Osteocyte (in vitro differentiated cells): ENCODE measurements at regions not wholly inside any gene's neighbourhood (a gene's known extent, or its start where the extent isn't known, plus 50 kb on each side); places are given as distances from the start of the nearest gene placed in this dataset.

Experiments
- DNase-seq: peaks from one replicate; pipeline ENCODE4 v3.0.0; 2021; ENCODE audit warnings: mixed read lengths; ENCODE audit not compliant: unreplicated experiment; ENCODE audit errors: extremely low spot score
- H3K27ac Mint-ChIP-seq: one replicate; pipeline ENCODE4 v1.8.0; 2021; ENCODE audit warnings: mild to moderate bottlenecking, mixed read lengths; ENCODE audit not compliant: unreplicated experiment
- H3K27me3 Mint-ChIP-seq: one replicate; pipeline ENCODE4 v1.8.0; 2021; ENCODE audit warnings: mixed read lengths; ENCODE audit not compliant: unreplicated experiment
- H3K36me3 Mint-ChIP-seq: one replicate; pipeline ENCODE4 v1.8.0; 2021; ENCODE audit warnings: mixed read lengths; ENCODE audit not compliant: unreplicated experiment
- H3K4me1 Mint-ChIP-seq: one replicate; pipeline ENCODE4 v1.8.0; 2021; ENCODE audit warnings: mixed read lengths; ENCODE audit not compliant: unreplicated experiment
- H3K4me3 Mint-ChIP-seq: one replicate; pipeline ENCODE4 v1.8.0; 2021; ENCODE audit warnings: mild to moderate bottlenecking, moderate library complexity, mixed read lengths; ENCODE audit not compliant: unreplicated experiment
- H3K9me3 Mint-ChIP-seq: one replicate; pipeline ENCODE4 v1.8.0; 2021; ENCODE audit warnings: mixed read lengths; ENCODE audit not compliant: unreplicated experiment
- TF ChIP-seq, protein P1 (sequence below): fragments of 200-600 bp; sonication (generic); IDR thresholded peaks from 2 replicates; pipeline ENCODE4 v1.5.0; 2021; ENCODE audit warnings: antibody characterized with exemption, mild to moderate bottlenecking, moderate library complexity

DNA sequence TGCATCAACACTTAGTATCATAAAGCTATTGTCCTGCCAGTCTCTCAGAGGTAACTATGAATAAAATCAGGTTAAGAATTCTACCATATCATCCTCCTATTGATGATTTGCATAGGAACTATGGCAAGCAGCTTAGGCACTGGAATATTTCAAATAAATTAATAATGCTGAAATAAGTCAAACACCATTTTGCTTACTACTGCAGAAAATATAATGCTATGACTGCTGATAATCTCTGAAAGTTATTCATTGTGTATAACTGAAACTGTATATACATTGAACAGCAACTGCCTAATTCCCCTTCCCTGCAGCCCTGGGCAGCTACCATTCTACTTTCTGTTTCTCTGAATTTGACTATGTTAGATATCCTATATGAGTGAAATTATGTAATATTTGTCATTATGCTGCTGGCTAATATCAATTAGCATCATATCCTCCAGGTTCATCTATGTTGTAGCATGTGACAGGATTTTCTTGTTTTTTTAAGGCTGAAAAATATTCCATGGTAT lies 318.8 kb upstream of the SGCG start:
- TF ChIP-seq, protein P1, sequence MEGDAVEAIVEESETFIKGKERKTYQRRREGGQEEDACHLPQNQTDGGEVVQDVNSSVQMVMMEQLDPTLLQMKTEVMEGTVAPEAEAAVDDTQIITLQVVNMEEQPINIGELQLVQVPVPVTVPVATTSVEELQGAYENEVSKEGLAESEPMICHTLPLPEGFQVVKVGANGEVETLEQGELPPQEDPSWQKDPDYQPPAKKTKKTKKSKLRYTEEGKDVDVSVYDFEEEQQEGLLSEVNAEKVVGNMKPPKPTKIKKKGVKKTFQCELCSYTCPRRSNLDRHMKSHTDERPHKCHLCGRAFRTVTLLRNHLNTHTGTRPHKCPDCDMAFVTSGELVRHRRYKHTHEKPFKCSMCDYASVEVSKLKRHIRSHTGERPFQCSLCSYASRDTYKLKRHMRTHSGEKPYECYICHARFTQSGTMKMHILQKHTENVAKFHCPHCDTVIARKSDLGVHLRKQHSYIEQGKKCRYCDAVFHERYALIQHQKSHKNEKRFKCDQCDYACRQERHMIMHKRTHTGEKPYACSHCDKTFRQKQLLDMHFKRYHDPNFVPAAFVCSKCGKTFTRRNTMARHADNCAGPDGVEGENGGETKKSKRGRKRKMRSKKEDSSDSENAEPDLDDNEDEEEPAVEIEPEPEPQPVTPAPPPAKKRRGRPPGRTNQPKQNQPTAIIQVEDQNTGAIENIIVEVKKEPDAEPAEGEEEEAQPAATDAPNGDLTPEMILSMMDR = no peak
- Mint-ChIP-seq H3K9me3 (no peaks in the 10 kb centered on the region), H3K4me1 (peaks cover 5% of the 10 kb centered on the region), H3K27ac (no peak overlapping the region), H3K4me3 (no peak overlapping the region), H3K27me3 (no peaks in the 10 kb centered on the region), H3K36me3 (no peaks in the 10 kb centered on the region)
- no peak for DNase-seq

DNA sequence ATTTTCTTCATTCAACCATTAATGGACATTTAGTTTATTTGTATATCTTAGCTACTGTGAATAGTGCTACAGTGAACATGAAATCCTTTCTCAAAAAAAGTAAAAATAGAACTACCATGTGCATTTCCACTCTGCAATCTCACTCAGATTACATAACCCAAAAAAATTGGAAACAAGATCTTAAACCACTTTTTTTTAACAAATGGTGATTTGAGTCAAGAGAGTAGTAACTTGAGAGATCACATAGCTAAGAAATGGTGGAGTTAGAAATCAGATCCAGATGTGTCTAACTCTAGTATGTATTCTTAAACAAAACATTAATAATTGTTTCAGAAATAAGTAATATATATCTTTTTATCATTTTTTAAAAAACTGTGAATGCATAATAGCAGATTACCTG lies 318.3 kb upstream of the SGCG start:
- no peak for DNase-seq
- no peaks in the 10 kb centered on the region for H3K27me3 Mint-ChIP-seq
- H3K4me1 Mint-ChIP-seq = peaks cover 5% of the 10 kb centered on the region
- H3K4me3 Mint-ChIP-seq = no peak overlapping the region
- no peak overlapping the region for H3K27ac Mint-ChIP-seq
- TF ChIP-seq, protein P1 = no peak
- H3K9me3 Mint-ChIP-seq = no peaks in the 10 kb centered on the region
- H3K36me3 Mint-ChIP-seq = no peaks in the 10 kb centered on the region

DNA sequence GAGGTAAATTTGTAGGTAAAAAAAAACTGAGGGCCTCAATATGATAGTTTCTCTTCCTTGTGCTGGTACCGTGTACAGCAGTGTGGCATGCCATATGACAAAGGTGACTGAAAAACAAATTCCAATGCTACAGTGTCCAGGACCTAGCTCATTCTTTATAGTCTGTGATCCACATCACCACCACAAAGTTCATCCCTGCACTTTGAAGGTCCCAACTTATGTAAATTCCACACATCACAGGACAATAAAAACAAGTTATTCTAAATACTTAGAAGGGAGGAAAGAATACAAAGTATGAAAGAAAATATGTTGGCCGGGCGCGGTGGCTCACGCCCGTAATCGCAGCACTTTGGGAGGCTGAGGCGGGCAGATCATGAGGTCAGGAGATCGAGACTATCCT lies 314.6 kb upstream of the SGCG start:
- TF ChIP-seq, protein P1 = no peak
- H3K27ac Mint-ChIP-seq = no peak overlapping the region
- H3K4me3 Mint-ChIP-seq = no peak overlapping the region
- DNase-seq = no peak
- peaks cover 5% of the 10 kb centered on the region for H3K4me1 Mint-ChIP-seq
- no peaks in the 10 kb centered on the region for H3K27me3 Mint-ChIP-seq
- H3K36me3 Mint-ChIP-seq = no peaks in the 10 kb centered on the region
- no peaks in the 10 kb centered on the region for H3K9me3 Mint-ChIP-seq

DNA sequence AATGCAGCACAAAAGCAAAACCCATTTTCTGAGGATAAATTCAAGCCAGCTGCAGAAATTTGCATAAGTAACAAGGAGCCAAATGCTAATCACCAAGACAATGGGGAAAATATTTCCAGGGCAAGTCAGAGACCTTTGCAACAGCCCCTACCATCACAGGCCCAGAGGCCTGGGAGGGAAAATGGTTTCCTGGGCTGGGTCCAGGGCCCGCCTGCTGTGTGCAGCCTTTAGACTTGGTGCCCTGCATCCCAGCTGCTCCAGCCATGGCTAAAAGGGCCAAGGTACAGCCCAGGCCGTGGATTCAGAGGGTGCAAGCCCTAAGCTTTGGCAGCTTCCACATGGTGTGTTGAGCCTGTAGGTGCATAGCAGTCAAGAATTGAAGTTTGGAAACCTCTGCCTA lies 309.5 kb upstream of the SGCG start:
- DNase-seq = no peak
- no peaks in the 10 kb centered on the region for H3K27me3 Mint-ChIP-seq
- TF ChIP-seq, protein P1 = no peak
- no peak overlapping the region for H3K27ac Mint-ChIP-seq
- no peaks in the 10 kb centered on the region for H3K36me3 Mint-ChIP-seq
- no peak overlapping the region for H3K4me3 Mint-ChIP-seq
- no peaks in the 10 kb centered on the region for H3K4me1 Mint-ChIP-seq
- peaks cover 11% of the 10 kb centered on the region for H3K9me3 Mint-ChIP-seq

DNA sequence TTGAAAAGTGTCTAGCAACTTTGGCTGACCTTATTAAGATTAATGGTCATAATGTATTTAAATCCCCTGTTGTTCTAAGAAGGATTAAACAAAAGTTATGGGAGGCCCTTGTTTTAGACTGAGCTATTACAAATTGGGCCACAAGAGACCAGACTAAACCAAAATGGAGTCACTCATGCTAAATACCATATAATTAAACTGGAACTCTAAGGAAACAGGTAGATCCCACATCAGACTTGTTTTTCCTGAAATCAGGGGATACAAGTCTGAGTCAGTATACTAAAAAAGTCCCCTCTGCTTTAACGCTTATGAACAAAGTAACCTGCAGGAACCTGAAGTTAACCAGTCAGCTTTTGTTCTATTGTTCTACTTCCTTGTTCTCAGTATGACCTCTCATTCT lies 305.9 kb upstream of the SGCG start:
- no peak for DNase-seq
- TF ChIP-seq, protein P1 = no peak
- no peaks in the 10 kb centered on the region for H3K36me3 Mint-ChIP-seq
- H3K27me3 Mint-ChIP-seq = no peaks in the 10 kb centered on the region
- H3K4me3 Mint-ChIP-seq = no peak overlapping the region
- H3K9me3 Mint-ChIP-seq = peaks cover 11% of the 10 kb centered on the region
- H3K27ac Mint-ChIP-seq = no peak overlapping the region
- no peaks in the 10 kb centered on the region for H3K4me1 Mint-ChIP-seq
